GM21367 (cell line): ENCODE measurements at regions not wholly inside any gene's neighbourhood (a gene's known extent, or its start where the extent isn't known, plus 50 kb on each side); places are given as distances from the start of the nearest gene placed in this dataset.
"Not testable (repeated sequence)": the region's sequence is repeated elsewhere in the genome, so short reads cannot be mapped to it uniquely, and the experiment has no call there.

Experiments
- ATAC-seq: cut with Tn5 transposase; IDR thresholded peaks from one replicate; pipeline ENCODE4 v1.9.1; 2021; ENCODE audit not compliant: unreplicated experiment

DNA sequence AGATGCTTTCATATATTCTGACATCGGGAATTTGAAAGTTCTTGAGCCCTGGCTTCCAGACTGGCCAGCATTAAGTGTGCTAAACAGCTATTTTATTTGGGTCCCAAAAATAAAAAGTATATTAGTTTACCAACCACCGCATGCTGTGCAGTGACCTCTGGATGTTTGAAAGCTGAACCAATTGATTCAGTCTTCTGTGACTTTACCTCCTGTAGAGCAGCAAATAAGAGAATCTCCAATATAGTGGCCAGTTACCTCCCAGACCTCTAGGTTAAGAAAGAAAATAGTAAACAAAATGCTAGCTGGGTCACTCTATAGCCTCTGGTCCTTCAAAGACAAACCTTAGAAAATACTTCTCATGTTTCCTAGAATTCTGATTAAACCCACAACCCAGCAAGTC, 424.6 kb upstream of the NFE2L3 start:
- ATAC-seq: no peak

DNA sequence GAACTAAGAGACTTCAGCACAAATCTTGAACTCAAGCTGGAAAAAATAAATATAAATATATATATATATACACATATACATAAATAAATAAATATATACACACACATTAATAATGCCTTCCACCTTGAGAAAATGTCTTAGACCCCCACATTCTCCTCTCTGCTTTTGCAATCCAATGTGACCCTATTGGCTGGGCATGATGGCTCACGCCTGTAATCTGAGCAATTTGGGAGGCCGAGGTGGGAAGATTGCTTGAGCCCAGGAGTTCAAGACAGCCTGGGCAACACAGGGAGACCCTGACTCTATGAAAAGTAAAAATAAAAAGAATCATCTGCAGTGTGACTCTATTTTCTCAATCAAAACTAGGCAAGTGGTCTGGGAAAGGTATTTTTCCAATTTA, 424.1 kb upstream of the NFE2L3 start:
- no peak for ATAC-seq

DNA sequence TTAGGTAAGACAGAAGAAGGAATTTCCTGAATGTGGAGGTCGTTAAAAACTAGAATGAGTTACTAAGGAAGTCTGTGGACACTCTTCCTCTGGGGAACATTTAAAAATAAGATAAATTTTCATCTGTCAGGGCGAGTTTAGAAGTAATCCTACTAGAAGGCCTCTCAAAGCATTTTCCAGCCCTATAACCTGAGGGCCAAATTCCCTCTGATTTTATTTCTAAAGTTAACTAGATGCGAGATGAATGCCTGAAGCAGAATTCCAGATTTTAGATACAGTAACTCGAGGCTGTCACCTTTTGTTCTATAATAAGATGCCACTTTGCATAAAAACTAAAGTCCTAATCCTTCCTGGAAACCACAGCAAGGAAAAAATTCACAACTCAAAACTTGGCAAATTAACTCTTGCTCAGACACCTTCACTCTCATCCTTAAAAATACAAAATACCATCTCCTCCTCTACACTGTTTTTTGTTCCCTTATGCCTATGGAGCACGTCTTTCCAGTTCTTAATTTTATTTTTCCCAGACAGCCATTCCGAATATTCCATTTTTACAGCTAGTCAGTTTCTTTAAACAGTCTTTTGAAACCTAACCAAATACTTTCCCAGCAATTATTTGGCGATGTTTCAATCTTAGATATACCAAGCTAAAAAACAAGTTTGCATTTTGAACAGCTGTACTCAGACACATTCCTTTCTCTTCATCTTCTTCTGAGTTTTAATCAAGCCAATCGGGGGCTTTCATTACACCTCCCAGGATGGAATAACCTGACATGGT, 420.7 kb upstream of the NFE2L3 start:
- ATAC-seq: no peak

DNA sequence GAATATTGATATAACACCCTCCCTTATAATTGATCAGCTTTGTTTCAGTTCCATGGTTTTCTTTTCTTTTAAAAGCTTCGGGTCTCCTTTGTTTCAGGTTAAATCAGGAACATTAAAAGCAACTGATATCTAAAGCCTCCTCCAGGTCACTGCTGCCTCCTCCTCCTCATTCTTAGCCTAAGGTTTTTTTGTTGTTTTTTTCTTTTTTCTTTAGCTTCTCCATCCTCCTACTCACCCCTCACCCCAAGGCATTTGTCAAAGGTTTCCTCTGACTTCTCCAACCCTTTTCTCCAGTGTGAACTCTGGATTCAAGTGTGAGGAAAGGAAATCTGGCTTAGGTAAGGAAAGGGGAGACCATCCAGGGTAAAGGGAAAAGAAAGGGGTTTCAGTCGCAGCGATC, 420.2 kb upstream of the NFE2L3 start:
- ATAC-seq: no peak

DNA sequence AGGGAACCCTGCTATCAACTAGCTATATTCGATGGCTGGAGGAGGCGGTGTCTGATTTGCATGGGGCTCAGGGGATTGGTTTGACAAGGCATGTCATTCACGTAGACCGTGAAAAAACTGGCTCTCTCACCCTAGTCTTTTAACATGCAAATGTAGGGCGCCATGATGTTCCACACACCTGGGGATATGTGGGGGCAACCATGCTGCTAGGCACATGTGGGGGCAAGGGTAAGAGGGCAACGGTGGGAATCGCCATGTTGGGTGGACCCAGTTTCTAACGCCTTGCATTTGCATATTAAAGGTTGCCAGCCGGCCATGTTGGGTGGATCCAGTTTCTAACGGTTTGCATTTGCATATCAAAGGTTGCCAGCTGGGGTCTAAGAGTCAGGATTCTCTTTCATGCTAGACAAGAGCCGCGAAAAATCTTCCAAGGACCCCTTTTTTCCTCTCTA, 419.2 kb upstream of the NFE2L3 start:
- no peak for ATAC-seq

DNA sequence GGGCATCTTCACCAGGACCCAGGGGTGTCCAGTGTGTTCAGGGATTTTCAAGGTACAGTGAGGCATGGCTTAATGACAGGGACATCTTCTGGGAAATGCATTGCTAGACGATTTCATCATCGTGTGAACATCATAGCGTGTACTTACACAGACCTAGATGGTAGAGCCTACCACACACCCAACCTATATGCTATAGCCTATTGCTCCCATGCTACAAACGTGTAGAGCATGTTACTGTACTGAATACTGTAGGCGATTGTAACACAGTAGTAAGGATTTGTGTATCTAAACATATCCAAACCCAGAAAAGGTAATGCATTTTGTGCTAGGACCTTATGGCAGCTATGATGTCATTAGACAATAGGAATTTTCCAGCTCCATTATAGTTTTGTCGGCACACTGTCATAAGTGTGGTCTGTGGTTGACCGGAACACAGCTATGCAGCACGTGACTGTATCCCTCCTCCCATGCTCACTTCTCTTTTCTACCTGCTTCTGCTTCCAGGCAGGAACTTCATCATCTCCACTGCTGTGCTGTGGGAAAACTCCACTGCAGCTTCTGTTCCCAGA, 416.2 kb upstream of the NFE2L3 start:
- ATAC-seq: no peak

DNA sequence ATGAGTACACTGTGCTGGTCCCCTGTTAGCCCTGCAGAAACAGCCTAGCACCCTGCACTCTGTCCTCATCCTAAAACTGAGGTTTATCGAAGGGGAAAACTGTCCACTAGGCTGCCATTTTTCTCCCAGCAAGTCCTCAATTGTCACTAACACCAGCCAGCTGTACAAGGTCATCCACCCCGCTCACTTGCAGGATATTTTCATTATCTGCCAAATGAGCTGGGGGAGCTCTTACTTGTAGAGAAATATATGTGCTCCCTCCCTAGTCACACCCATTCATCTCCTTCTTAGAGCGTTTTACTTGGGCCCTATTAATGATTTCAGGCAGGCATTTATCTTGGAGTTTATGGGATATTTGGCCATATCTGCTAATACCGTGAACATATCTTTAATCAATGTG, 413.5 kb upstream of the NFE2L3 start:
- ATAC-seq: no peak

DNA sequence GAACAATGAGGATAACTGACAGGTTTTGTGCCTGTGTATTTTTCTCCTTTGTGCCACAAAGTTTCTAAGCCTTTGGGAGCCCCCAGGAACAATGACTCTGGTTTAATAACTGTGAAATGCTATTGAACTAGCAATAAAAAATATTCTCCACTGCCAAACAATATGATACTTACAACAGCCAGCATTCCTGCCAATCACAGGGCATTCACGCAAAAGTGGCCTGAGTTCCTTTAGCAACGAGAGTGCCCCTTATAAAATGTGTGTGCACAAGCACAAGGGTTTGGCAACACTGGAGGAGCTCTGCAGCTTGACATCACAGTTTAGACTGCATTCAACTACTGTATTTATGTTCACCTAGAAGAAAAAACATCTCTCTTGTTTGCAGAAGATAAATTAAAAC, 412.9 kb upstream of the NFE2L3 start:
- ATAC-seq: no peak

DNA sequence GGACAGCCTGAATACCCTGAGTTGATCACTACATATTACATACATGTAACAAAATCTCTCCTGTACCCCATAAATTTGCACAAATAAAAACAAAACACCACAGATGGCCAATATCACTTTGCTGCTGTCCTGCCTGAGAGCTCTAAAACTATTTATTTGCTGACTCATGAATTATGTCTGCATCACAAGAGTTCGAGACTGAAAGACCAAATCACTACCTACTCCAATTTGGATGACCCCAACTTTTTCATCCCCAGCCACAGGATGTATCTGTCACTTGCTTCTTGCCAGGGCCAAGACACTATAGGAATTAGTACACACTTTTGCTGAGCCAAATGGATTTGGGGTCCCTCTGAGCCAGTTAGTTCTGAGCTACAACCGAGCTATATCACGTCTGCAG, 409.7 kb upstream of the NFE2L3 start:
- ATAC-seq: no peak

DNA sequence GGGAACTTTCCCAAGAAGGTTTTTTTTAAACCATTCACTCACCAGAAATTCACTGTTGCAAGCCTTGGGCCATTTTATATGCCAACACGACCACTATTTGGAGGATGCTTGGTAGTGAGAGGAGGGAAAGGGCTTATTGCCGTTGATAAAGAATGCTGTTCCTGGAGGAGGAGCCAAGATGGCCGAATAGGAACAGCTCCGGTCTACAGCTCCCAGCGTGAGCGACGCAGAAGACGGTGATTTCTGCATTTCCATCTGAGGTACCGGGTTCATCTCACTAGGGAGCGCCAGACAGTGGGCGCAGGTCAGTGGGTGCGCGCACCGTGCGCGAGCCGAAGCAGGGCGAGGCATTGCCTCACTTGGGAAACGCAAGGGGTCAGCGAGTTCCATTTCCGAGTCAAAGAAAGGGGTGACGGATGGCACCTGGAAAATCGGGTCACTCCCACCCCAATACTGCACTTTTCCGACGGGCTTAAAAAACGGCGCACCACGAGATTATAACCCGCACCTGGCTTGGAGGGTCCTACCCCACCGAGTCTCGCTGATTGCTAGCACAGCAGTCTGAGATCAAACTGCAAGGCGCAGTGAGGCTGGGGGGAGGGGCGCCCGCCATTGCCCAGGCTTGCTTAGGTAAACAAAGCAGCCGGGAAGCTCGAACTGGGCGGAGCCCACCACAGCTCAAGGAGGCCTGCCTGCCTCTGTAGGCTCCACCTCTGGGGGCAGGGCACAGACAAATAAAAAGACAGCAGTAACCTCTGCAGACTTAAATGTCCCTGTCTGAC, 408.1 kb upstream of the NFE2L3 start:
- not testable (repeated sequence) for ATAC-seq

DNA sequence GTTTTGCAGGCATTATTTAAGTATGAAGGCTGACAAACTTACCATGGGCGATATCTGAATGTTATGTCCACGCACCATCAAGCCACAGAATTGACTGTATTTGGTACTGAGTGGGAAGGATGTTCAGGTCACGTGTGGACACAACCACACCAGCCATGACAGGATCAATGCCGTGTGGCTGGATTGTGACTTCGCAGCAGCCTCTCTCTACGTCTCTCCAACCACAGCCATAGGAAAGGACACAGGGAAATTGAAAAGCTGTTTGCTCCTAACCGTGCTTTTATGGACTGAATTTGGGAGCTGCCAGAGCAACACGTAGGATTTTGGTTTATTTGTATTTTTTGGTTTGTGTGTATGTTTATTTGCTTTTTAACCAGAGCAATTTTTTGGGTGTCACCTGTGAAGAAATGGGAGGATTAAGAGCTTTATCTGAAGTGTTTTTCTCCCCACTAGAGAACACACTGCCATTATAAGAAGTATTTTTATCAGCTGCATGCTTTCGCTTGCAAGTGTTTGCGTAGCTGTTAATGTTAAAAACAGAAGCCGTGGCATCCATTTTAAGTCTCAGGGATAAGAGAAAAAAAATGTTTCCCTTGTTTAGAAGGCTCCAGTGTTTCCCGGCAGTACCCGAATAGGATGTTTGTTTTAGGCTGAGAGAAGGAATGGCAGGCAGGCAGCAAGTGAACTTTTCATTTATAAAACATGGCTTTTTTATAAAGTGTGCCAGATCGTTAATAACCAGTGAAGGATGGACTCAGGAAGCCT, 401.1 kb upstream of the NFE2L3 start:
- no peak for ATAC-seq

DNA sequence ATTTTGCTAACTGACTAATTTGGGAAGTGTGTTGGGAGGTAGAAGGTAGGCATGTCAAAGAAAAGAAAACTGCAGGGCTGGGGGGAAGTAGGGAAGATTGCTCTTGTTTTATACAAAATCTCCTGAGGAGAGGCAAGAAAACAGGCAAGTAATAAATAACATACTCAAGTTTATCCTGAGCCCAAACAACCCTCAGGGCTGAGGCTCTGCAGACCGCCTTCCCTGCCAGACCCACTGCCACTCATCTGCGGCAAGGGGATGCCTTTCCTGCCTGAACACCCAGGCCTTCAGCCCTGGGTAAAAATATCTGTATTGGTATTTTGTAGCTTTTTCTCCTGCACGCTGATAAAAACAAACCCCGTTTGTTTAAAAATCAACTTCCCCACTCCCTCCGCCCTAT, 399.8 kb upstream of the NFE2L3 start:
- ATAC-seq: no peak

DNA sequence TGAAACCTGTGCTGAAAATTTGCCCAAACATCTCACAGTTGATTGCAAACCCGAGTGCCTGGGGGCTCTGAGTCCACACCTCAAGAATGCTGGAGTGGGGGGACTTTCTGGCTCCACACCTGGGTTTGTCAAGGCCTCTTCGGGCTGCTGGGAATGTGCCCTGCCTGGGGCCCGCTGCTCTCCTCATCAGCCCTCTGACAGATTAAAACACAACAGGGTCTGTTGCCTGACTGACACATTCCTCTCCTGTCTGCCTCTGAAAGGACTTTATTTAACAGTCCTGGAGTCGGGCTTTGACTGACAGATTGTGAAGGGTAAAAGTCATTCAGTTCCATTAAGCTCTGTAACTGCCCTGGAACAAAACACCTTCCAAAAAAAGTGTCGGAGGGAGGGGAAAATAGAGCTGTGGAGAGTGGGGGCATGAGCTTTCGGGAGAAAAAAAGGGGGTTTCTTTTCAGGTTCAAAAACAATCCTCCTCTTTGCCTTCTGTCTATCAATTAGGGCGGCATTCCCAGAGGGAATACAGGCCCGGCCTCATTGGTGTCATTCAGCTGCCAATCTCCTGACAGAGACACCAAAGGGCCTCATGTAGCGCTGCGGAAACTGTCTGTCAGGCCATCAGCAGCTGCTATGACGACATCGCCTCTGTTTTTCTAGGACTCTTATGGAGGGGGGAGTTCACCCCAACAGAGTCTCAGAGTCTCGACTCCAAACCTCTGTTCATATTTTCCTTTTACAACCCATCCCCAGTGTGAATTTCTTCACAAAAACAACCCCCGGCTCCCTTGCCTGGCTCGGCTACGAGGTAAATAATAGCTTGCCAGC, 398.8 kb upstream of the NFE2L3 start:
- no peak for ATAC-seq

DNA sequence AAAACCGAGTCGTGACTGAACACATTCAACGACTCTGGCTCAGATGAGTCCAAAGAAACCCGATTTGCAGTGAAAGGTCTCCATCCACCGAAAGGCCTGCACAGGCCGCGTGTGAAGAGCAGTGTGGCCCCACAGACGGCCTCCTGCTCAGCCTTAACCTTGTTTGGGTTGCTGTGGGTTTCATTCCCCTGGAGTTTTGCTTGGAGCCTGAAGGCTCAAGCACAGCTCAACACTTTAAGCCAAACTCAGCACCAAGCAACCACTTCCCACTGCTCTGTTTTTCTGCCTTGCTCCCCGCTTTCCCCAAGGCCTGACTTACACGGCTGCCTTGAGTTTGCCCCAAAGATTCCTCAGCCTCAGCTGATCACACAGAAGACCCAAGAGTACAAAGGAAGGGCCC, 398.2 kb upstream of the NFE2L3 start:
- ATAC-seq: no peak

DNA sequence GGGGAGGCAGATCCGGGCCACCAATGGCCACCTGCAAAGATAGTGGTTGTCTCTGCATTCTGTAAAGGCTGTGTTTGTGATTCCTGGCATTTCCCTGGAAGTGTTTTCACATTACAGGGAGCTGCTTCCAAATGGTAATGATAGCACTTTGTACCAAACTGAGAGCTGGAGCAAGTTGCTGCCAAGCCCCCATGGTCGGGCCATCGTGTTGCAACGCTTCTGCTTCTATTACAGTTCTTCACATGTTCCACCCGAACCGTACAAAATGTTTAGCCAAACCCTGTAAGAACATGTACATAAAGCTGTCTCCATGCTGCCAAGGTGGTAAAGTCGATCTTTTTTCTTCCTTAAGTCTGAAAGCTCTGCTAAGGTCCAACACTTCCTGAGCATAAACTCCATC, 397.7 kb upstream of the NFE2L3 start:
- no peak for ATAC-seq

DNA sequence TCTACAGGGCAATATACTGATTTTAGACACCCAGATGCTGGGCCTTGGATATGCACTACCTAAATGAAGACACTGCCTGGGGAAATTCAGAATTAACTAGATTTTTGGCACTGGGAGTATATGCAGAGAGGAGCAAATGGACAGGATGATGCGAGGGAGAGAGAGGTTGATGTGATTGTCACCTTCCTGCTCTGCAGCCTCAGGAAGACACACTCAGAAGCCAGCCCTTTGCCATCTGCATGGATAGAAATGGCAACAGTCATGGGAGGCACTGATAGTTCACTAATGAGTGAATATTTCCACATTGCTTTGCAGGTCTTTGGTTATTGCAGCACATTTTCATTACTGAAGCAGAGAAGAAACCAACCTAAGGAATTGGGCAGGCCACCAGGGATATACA, 397.2 kb upstream of the NFE2L3 start:
- no peak for ATAC-seq

DNA sequence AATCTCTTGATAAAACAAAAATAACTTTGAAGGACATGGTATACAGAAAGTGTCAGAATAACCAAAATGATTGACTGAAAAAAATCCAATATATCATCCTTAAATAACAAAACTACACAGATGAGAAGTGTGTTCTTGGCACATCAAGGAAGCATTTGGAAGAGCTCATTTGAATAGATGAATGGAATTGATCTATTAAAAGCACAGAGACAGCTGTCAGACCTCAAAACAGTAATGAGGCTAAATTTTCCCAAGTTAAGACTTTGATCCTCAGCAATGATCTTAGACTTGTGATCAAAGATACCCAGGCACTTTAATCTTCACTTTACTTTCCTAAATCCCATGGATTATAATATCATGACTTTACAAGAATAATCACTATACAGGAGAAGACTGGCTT, 395.4 kb upstream of the NFE2L3 start:
- ATAC-seq: no peak

DNA sequence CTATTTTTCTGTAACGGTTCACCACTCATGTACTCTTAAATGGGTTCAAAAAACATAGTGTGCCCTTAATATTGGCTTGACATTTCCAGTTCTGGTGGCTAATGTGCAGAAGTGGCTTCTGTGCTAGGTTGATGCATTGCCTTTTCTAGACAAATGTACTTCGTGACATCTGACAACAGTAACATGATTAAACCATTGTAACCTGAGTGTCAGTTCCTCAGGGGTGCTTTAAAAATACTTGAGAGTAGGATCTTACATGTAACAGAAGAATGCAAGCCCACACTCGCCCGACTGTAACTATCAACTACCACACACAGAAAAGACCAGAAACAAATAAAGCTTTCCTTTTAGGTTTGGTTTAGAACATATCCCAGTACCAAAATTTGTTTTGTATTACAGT, 393.4 kb upstream of the NFE2L3 start:
- ATAC-seq: no peak

DNA sequence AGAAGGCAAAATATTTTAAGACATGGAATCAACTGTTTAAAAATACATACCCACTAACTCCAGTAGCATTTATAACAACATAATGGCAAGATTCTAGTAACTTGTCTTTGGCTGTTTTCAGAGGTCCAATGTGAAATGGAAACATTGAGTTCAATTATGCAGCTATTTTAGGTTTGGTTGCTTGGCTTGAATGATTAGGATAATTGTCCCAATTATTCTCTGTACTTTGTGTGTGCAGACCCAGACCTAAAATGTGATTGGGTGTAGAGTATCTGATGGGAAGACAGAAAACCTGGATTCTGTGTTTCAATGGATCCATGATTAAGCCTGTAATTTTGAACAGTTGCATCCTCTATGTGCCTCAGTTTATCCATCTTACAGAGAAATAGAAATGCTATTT, 392.7 kb upstream of the NFE2L3 start:
- no peak for ATAC-seq

DNA sequence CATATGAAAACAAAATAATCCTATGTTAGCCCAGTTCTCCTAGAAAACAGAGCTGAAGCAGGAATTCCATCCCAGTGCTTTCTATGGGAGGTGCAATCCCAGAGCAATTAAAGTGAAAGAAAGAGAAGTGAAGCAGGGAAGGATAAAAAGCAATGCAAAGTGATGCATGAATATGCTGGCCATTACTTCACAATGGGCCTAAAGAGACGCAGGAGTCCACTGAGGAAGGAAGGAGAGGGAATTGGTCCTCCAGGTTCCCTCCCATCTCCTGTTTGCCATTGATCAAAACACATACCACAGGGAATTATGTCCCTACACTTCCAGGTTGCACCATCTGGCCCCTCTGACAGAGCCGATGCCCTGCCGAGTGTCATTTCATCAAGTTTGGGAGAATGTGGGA, 392.2 kb upstream of the NFE2L3 start:
- no peak for ATAC-seq
